ENCODE measurements at regions not wholly inside any gene's neighbourhood (a gene's known extent, or its start where the extent isn't known, plus 50 kb on each side); places are given as distances from the start of the nearest gene placed in this dataset.

DNA sequence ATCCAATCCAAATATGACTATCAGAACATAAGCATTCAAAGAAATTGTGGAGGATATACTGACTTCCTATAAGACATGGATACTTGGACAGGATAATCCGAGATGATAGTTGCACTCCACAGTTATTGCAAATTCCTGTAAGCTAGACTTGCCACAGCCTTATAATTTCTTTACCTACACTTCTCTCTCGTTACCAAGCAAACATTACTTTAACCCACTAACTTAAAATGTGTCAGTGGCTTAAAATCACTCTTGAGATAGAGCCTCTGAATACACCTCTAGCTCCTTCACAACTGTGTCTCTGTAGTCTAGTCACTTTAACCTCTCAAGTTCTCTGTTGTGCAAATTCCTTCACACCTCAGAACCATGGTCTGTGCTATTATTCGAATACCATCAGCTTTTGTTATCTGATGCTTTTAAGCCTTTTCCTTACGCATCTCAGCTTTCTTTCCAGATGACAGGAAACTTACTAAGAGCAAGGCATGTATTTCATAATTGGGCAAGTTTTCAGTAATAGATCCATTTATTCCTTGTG lies 474.9 kb upstream of the MIR17HG start:
- TF ChIP-seq, protein P1, sequence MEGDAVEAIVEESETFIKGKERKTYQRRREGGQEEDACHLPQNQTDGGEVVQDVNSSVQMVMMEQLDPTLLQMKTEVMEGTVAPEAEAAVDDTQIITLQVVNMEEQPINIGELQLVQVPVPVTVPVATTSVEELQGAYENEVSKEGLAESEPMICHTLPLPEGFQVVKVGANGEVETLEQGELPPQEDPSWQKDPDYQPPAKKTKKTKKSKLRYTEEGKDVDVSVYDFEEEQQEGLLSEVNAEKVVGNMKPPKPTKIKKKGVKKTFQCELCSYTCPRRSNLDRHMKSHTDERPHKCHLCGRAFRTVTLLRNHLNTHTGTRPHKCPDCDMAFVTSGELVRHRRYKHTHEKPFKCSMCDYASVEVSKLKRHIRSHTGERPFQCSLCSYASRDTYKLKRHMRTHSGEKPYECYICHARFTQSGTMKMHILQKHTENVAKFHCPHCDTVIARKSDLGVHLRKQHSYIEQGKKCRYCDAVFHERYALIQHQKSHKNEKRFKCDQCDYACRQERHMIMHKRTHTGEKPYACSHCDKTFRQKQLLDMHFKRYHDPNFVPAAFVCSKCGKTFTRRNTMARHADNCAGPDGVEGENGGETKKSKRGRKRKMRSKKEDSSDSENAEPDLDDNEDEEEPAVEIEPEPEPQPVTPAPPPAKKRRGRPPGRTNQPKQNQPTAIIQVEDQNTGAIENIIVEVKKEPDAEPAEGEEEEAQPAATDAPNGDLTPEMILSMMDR (IDR thresholded peaks at IDR 0.05), result no peak
- no peak for TF ChIP-seq POLR2A (IDR thresholded peaks at IDR 0.05)
- TF ChIP-seq POLR2AphosphoS5 (IDR thresholded peaks at IDR 0.05; ENCODE audit: insufficient read depth in 1 of 2, low read depth in 1 of 2), result no peak

Measured in vagina (tissue), 2 donors.